ENCODE measurements at regions not wholly inside any gene's neighbourhood (a gene's known extent, or its start where the extent isn't known, plus 50 kb on each side); places are given as distances from the start of the nearest gene placed in this dataset.

GRCh38 chr4:133887723-133888122 lies 313.9 kb downstream of the PABPC4L start:
- Histone ChIP-seq H4K8ac (ENCODE audit: low read depth in 2 of 2, low read length in 2 of 2) (no peak overlapping the region), H2BK120ac (ENCODE audit: low read depth, low read length) (no peak overlapping the region), H2BK5ac (ENCODE audit: low read depth, low read length, poor library complexity, severe bottlenecking) (no peak overlapping the region), H2AK9ac (replicated peaks; ENCODE audit: low read depth, low read length, poor library complexity) (no peak overlapping the region), H3K9ac (ENCODE audit: low read depth, low read length) (no peak overlapping the region), H3K79me1 (ENCODE audit: low read depth in 1 of 2, low read length in 2 of 2) (no peaks in the 10 kb centered on the region), H2AFZ (replicated peaks; ENCODE audit: low read length, poor library complexity) (no peak overlapping the region), H3K4me3 (ENCODE audit: insufficient read depth, low read depth, low read length) (no peak overlapping the region), H3K4ac (ENCODE audit: low read depth, low read length) (no peak overlapping the region), H2AK5ac (ENCODE audit: low read depth, low read length) (no peak overlapping the region), H3K56ac (ENCODE audit: extremely low read depth, insufficient read depth, low read length) (no peak overlapping the region), H2BK20ac (ENCODE audit: low read depth, low read length) (no peak overlapping the region), H4K20me1 (ENCODE audit: insufficient read depth, low read length) (no peaks in the 10 kb centered on the region), H3K4me1 (ENCODE audit: control insufficient read depth, insufficient read depth, low read length) (no peaks in the 10 kb centered on the region), H3K27me3 (ENCODE audit: control insufficient read depth, insufficient read depth, low read length) (no peaks in the 10 kb centered on the region), H3K23ac (ENCODE audit: low read depth, low read length) (no peak overlapping the region), H3K18ac (ENCODE audit: low read depth, low read length) (no peak overlapping the region), H3K14ac (replicated peaks; ENCODE audit: low read depth, low read length) (no peak overlapping the region), H3K4me2 (ENCODE audit: low read depth, low read length) (no peak overlapping the region), H3K9me1 (ENCODE audit: insufficient read depth, low read length) (no peaks in the 10 kb centered on the region), H2BK15ac (ENCODE audit: low read depth, low read length) (no peak overlapping the region), H3K9me3 (ENCODE audit: control insufficient read depth, insufficient read depth, low read length) (no peaks in the 10 kb centered on the region), H4K5ac (ENCODE audit: low read depth, low read length) (no peak overlapping the region), H3K27ac (ENCODE audit: insufficient read depth, low read length) (no peak overlapping the region), H4K91ac (ENCODE audit: insufficient read depth, low read depth, low read length) (no peak overlapping the region), H3K36me3 (ENCODE audit: control insufficient read depth, insufficient read depth, low read length) (no peaks in the 10 kb centered on the region)
- ATAC-seq (ENCODE audit: low read depth) = no peak
- ChIA-PET POLR2A (ENCODE audit: unreplicated experiment) (no interaction called here), CTCF (interaction anchor here (0.7 kb wide), 1 partner anchor 394 kb away, joined by 4 read pairs; no protein-coding TSS in a partner anchor)
- no CpG with 5 or more reads among the region's 4 CpGs for WGBS, 2 experiments (ENCODE audit: extremely low coverage in 2 of 2, insufficient read length in 1 of 2)
- BruUV-seq (replicated peaks) = no TSS peak
- in situ Hi-C loops (cut with MboI; ENCODE audit: low sequenced_read_pairs) (no loop called here), intact Hi-C loops (cut with micrococcal nuclease) (no loop called here), dilution Hi-C loops (cut with HindIII; ENCODE audit: low sequenced_read_pairs, unreplicated experiment) (no loop called here)
- TF ChIP-seq RFX5 (IDR thresholded peaks at IDR 0.05; ENCODE audit: low read depth, low read length) = no peak
- TF ChIP-seq NFE2L2 (IDR thresholded peaks at IDR 0.05; ENCODE audit: low read depth, low read length) = no peak
- no peak for TF ChIP-seq CEBPB (IDR thresholded peaks at IDR 0.05; ENCODE audit: low read depth, low read length)
- TF ChIP-seq MXI1 (IDR thresholded peaks at IDR 0.05; ENCODE audit: borderline replicate concordance, low read depth, low read length) = no peak
- no peak for TF ChIP-seq POLR2A (IDR thresholded peaks at IDR 0.05; ENCODE audit: low read depth, low read length)
- no peak for TF ChIP-seq USF2 (IDR thresholded peaks at IDR 0.05; ENCODE audit: low read depth, low read length)
- no peak for TF ChIP-seq BHLHE40 (IDR thresholded peaks at IDR 0.05; ENCODE audit: low read depth, low read length)
- DNase-seq = no peak

Data from IMR-90 (cell line).